GM13977 (cell line): ENCODE measurements at regions not wholly inside any gene's neighbourhood (a gene's known extent, or its start where the extent isn't known, plus 50 kb on each side); places are given as distances from the start of the nearest gene placed in this dataset.

Source experiments
- DNase-seq: peaks from one replicate; pipeline ENCODE4 v3.0.0; 2012; ENCODE audit warnings: low spot score
- in situ Hi-C: fragments of 300-500 bp; cut with MboI; formaldehyde crosslinking; loops from one replicate; pipeline ENCODE4 v1.12.0; 2022; ENCODE audit warnings: low sequenced_read_pairs, low pct_unique_long_range_greater_than_20kb, mixed read lengths, inconsistent platforms; ENCODE audit not compliant: unreplicated experiment
- TF ChIP-seq, protein P1 (sequence below): IDR thresholded peaks from 2 replicates; pipeline ENCODE4 v1.5.1; 2012; ENCODE audit warnings: mild to moderate bottlenecking, control low read depth; ENCODE audit not compliant: insufficient read depth; ENCODE audit errors: extremely low read depth, missing control alignments

DNA sequence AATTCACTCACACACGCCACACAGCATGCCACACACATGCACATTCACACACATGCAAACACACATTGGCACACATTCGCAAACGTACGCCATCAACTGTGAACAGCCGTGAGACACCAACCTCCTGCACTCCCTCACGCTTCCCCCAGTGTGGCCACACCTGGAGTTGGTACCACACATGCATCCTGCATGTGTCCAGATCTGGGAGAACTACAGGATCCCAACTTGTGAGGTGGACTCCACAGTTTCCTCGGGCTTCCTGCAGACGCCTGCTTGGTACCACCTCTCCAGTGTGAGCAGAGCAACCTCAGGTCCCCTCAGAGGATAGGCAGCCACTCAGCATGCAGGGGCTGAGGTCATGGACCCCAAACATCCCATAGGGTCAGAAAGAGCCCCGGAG, 239.0 kb downstream of the EIPR1 start:
- no peak for DNase-seq
- TF ChIP-seq, protein P1, sequence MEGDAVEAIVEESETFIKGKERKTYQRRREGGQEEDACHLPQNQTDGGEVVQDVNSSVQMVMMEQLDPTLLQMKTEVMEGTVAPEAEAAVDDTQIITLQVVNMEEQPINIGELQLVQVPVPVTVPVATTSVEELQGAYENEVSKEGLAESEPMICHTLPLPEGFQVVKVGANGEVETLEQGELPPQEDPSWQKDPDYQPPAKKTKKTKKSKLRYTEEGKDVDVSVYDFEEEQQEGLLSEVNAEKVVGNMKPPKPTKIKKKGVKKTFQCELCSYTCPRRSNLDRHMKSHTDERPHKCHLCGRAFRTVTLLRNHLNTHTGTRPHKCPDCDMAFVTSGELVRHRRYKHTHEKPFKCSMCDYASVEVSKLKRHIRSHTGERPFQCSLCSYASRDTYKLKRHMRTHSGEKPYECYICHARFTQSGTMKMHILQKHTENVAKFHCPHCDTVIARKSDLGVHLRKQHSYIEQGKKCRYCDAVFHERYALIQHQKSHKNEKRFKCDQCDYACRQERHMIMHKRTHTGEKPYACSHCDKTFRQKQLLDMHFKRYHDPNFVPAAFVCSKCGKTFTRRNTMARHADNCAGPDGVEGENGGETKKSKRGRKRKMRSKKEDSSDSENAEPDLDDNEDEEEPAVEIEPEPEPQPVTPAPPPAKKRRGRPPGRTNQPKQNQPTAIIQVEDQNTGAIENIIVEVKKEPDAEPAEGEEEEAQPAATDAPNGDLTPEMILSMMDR = no peak
- in situ Hi-C loops = no loop called here

DNA sequence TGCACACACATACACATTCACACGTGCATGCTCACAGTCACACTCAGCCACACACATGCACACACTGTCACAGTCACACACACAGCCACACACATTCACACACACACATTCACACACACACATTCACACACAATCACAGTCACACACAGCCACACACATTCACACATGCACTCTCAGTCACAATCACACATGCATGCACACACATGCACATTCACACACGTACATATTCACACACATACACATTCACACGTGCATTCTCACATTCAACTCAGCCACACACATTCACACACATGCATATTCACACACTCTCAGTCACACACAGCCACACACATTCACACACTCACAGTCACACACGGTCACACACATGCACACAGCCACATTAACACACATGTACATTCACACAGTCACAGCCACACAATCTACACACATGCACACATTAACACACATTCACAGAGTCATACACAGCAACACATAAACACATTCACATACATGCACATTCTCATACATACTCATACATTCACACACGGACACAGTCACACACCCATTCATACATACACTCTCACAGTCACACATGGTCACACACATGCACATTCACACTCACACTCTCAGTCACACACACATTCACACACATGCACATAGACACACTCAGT, 239.8 kb downstream of the EIPR1 start:
- in situ Hi-C loops = no loop called here
- DNase-seq = no peak
- TF ChIP-seq, protein P1 = no peak

DNA sequence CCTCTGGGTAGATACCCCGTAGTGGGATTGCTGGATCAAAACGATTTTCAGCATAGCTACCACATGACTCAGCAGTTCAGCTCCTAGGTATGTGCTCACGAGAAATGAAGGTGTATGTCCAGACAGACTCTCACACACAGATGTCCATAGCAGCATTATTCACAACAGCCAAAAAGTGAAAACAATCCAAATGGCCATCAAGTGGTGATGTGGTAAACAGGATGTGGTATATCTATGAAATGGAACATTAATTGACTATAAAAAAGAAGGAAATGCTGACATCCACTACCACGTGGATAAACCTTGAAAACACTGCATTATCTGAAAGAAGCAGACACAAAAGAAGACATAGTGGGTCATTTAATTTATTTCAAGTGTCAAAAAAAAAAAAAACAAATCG, 241.9 kb downstream of the EIPR1 start:
- TF ChIP-seq, protein P1 = no peak
- DNase-seq = no peak
- in situ Hi-C loops = no loop called here

DNA sequence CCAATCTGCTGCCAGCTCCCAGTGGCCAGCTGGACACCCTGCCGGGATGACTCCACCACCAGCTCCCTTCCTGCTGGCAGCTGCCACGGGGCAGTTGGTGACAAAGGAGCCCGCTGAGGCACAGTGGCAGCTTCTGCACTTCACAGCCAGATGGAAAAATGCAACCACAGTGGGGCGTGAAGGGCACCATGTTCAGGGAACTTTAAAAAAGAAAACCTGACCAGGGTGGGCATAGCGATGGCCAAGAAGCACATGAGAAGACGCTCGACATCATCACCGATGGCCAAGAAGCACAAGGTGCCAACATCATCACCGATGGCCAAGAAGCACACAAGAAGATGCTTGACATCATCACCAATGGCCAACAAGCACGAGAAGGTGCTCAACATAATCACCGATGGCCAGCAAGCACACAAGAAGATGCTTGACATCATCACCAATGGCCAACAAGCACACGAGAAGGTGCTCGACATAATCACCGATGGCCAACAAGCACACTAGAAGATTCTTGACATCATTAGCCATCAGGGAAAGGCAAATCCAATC, 243.5 kb downstream of the EIPR1 start:
- DNase-seq = no peak
- in situ Hi-C loops = no loop called here
- TF ChIP-seq, protein P1 = no peak

DNA sequence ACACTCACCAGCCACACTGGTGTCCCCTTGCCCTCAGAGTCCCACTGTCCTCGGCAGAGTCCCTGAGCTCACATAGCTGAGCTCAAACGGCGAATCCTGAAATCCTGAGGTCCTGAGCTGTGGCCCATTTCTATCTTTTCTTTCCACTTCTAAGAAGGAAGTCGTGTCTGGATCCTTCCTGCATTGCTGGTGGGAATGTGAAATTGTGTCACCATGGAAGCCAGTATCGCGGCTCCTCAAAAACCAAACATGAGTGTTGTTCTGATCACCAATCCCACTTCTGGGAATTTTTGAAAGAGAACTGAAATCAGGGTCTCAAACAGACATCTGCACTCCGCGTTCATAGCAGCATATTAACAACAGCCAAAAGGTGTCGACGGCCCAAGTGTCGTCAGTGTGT, 244.7 kb downstream of the EIPR1 start:
- TF ChIP-seq, protein P1 = no peak
- no peak for DNase-seq
- in situ Hi-C loops = no loop called here

DNA sequence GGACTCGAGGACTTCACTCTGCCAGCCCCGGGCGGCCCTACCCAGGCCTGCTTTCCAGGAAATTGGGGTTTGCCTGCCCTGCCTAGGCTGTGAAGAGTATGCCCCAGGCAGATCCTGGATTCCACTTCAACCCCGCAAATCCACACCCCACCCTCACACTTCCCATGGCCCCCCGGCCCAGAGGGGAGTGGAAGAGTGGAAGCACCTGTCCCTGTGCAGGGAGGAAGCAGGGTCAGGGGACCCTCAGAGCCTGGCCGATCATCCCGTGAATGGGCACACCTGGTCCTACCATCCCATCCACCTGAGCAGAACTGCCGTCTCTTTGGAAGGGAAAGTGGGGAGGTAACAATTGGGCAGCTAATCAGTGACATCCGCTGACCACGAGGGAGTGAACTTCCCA, 245.2 kb downstream of the EIPR1 start:
- DNase-seq = no peak
- TF ChIP-seq, protein P1 = no peak
- in situ Hi-C loops = no loop called here
